Pancreas (tissue), 10 donors: ENCODE measurements at regions not wholly inside any gene's neighbourhood (a gene's known extent, or its start where the extent isn't known, plus 50 kb on each side); places are given as distances from the start of the nearest gene placed in this dataset.

Experiments
- ATAC-seq, 4 donors: fragments of 200-7000 bp; cut with Tn5 transposase; one replicate each; pipeline versions ENCODE4 v1.8.0 to v1.9.1; 2020; ENCODE audit warnings: mild to moderate bottlenecking in 4 of 4, moderate library complexity in 4 of 4
- DNase-seq, 6 donors: peaks; one replicate each; pipeline ENCODE4 v3.0.0-alpha.2; 2020
- FAIRE-seq: peaks from 2 replicates; lab custom pipeline; 2012; peaks lifted over from hg19 to GRCh38; lab: Jason Lieb, UNC
- H3K27ac ChIP-seq, 4 donors: fragments of 200-600 bp; sonication (generic); 1 replicate in 3 of 4; 2 replicates in 1 of 4; pipeline versions ENCODE4 v1.5.0 to v1.8.0; 2020
- H3K27me3 ChIP-seq, 4 donors: fragments of 200-600 bp; one replicate each; pipeline ENCODE4 v1.8.0; 2021
- H3K36me3 ChIP-seq, 3 donors: fragments of 200-600 bp; sonication (generic) in 1 of 3; one replicate each; pipeline versions ENCODE4 v1.5.0 to v1.8.0; 2020 to 2021
- H3K4me1 ChIP-seq, 3 donors: fragments of 200-600 bp; one replicate each; pipeline ENCODE4 v1.8.0; 2021
- H3K4me3 ChIP-seq, 4 donors: fragments of 200-600 bp; sonication (generic) in 2 of 4; one replicate each; pipeline versions ENCODE4 v1.5.0 to v1.8.0; 2020 to 2021
- H3K9me3 ChIP-seq, 4 donors: fragments of 200-600 bp; one replicate each; pipeline ENCODE4 v1.8.0; 2021
- WGBS, 2 donors: extraction: QIAGEN DNeasy Blood & Tissue Kit; methylation state at CpG; one replicate each; pipeline ENCODE4 v1.1.7; 2013; 5-methylcytosine and 5-hydroxymethylcytosine counted together
- intact Hi-C, 3 donors: fragments of 100-400 bp; cut with DNase I; formaldehyde crosslinking; loops; one replicate each; pipeline versions ENCODE4 v1.11.1 to v1.14.2; 2022
- TF ChIP-seq, protein P1 (sequence below), 4 donors: fragments of 200-600 bp; sonication (generic) in 3 of 4; IDR thresholded peaks; one replicate each; pipeline versions ENCODE4 v1.5.0 to v1.8.0; 2021; ENCODE audit warnings: antibody characterized with exemption in 4 of 4
- donor health status: healthy with polysubstance abuse.
- donor health status: DM: no; HTN: no; CAD: no; lungs with moderate emphysema.
- donor health status: DM: no; HTN: no; CAD: no.
- donor health status: control.
- donor health status: control.
- donor health status: Bipolar disorder and iron deficiency.
- donor health status: DM: yes; HTN: yes; CAD: no.
- donor health status: DM: no; HTN: no; CAD: no.
- donor health status: DM: no; HTN: no; CAD: no.
- donor health status: DM: yes; HTN: yes; CAD: no.

DNA sequence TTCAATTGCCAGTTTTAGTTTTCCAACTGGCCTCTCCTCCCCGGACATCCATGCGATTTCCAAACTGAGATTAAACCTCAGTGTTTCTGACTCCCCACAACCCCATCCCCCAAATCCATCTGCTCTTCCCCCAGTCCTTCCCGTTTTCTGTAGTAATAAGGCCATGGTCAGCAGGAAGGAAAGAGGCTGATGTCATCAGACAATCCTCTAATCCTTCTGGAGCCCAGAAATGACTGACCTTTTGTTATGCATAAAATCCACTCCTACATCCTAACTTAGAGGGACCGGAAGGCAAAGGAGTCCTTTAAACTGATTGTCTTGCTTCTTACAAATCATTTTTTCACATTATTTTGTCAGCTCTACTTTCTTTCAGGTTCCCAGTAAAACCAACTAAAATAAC lies 155.8 kb downstream of the INO80D start:
- WGBS, 2 donors: 61 to 71% methylated on average over 4 of the region's 4 CpGs
- Histone ChIP-seq H3K9me3 (no peaks in the 10 kb centered on the region), H3K27ac (peak overlapping the region in 1 of 4 donors; percentile 10), H3K36me3 (no peaks in the 10 kb centered on the region), H3K4me3 (no peak overlapping the region), H3K4me1 (peaks cover 5 to 14% (median 10%) of the 10 kb centered on the region in 3 donors), H3K27me3 (no peaks in the 10 kb centered on the region)
- FAIRE-seq (no peak), DNase-seq (no peak), ATAC-seq (peak in 2 of 4 donors; percentile 8 to 48)
- intact Hi-C loops: no loop called here
- TF ChIP-seq, protein P1, sequence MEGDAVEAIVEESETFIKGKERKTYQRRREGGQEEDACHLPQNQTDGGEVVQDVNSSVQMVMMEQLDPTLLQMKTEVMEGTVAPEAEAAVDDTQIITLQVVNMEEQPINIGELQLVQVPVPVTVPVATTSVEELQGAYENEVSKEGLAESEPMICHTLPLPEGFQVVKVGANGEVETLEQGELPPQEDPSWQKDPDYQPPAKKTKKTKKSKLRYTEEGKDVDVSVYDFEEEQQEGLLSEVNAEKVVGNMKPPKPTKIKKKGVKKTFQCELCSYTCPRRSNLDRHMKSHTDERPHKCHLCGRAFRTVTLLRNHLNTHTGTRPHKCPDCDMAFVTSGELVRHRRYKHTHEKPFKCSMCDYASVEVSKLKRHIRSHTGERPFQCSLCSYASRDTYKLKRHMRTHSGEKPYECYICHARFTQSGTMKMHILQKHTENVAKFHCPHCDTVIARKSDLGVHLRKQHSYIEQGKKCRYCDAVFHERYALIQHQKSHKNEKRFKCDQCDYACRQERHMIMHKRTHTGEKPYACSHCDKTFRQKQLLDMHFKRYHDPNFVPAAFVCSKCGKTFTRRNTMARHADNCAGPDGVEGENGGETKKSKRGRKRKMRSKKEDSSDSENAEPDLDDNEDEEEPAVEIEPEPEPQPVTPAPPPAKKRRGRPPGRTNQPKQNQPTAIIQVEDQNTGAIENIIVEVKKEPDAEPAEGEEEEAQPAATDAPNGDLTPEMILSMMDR (IDR thresholded peaks at IDR 0.05): no peak

DNA sequence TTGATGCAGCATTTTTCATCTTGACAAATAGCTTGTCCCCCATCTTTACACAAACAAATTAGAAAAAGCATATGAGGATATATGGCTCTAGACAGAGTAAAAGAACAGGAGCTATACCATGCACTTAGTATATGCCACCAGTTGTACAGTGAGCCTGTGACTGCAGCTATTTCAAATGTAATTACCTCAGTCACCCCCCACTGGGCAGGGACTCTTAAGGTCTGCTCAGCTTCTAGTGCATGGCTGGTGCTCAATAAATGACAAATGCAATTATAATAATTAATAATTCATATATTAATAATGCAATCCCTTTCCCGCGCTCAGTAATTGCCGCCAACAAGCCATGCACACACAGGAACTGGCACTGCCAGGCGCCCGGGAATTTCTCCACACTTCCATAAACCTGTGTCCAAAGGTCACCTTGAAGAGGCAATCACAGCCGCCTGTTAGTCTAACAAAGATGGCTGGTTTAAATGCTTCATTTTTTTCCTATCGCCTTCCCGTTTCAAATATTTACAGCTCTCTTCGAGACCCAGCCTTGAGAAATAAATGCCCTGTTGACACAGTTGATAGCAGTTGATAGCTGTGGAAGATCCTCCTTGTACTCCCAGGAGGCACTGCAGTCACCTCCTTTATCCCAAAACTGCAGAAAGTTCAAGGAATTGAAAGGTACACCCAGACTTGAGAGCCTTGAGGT lies 156.6 kb downstream of the INO80D start:
- TF ChIP-seq, protein P1 (IDR thresholded peaks at IDR 0.05): no peak
- Histone ChIP-seq H3K4me1 (peaks cover 5 to 14% (median 10%) of the 10 kb centered on the region in 3 donors), H3K36me3 (no peaks in the 10 kb centered on the region), H3K4me3 (no peak overlapping the region), H3K9me3 (no peaks in the 10 kb centered on the region), H3K27me3 (no peaks in the 10 kb centered on the region), H3K27ac (peak overlapping the region in 3 of 4 donors; percentile 9 to 16 (median 10))
- FAIRE-seq: no peak
- DNase-seq: peak in 4 of 6 donors; percentile 43 to 55 (median 47)
- ATAC-seq: peak; percentile 65 to 84 (median 80)
- WGBS, 2 donors: 14 to 22% methylated on average over 9 of the region's 9 CpGs
- intact Hi-C loops: loop anchor here in 1 of 3 donors (10.0 kb wide), 1 partner anchor 155 kb away; no protein-coding TSS in a partner anchor

DNA sequence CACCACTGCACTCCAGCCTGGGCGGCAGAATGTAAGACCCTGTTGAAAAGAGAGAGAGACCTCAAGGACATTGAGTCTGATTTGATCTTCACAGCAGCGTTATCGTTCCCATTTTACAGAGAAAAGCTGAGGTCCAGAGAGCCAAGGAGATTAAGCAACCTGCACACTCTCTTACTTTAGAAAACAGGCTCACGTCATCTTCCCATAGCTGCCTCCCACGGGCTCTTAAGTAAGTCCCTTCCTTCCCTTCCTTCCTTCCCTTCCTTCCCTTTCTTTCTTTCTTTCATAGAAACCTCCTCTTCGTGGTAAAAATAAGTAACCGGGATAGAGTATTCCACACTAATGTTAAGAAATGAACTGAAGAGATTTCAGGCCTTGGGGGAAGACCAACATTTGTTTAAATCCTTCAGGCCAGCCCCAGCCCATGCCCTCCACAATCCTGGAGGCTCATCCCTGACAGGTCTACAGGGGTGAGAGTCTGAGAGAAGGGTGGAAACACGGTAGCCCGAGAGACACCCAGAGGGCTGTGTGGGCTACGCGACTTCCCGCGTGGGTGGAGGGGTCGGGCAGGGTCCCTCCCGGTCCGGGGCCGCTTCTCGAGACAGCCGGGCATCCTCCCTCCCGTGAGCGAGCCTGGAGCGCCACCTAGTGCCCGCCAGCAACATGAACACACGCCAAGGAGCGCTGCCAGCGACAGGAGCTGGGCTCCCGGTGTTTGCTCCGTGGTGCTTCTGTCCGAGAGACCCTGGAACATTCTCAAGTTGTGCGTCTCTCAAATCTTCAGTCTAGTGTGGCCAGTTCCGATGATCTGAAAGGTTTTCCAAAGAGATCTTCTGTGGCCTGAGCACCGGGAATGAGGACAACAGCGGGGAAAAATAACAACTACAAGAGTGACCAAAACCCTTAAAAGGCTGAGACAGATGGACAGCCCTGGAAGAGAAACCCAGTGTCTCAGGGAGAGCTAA lies 160.3 kb downstream of the INO80D start:
- Histone ChIP-seq H3K27me3 (no peaks in the 10 kb centered on the region), H3K4me3 (peak overlapping the region in 1 of 4 donors; percentile 15), H3K9me3 (no peaks in the 10 kb centered on the region), H3K27ac (no peak overlapping the region), H3K4me1 (peaks cover 5 to 14% (median 10%) of the 10 kb centered on the region in 3 donors), H3K36me3 (no peaks in the 10 kb centered on the region)
- TF ChIP-seq, protein P1 (IDR thresholded peaks at IDR 0.05): peak; percentile 76 to 82 (median 82)
- 9 to 13% methylated on average over 32 to 33 of the region's 33 CpGs for WGBS, 2 donors
- peak; percentile 78 to 95 (median 90) for ATAC-seq
- no peak for FAIRE-seq
- intact Hi-C loops: loop anchor here in 1 of 3 donors (10.0 kb wide), 1 partner anchor 151 kb away; no protein-coding TSS in a partner anchor
- DNase-seq: peak; percentile 52 to 94 (median 78)

DNA sequence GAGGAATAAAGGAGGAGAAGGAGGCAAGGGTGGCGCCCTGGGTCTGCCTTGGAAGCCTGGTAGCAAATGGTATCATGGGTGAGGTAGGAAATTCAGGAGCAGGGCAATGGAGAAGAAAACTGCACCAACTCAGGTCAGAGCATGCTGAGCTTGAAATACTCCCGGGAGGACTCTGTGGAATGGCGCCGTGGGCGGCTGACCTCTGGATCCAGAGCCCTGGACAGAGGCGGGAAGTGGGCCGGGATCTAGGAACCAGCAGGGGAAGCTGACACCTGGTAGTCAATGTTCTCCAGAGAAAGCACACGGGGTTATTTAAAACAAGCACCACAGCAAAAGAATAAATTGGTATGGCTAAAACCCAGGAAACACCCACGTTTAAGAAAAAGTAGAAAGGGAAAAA lies 161.3 kb downstream of the INO80D start:
- Histone ChIP-seq H3K27ac (no peak overlapping the region), H3K9me3 (no peaks in the 10 kb centered on the region), H3K4me3 (no peak overlapping the region), H3K27me3 (no peaks in the 10 kb centered on the region), H3K4me1 (peaks cover 5 to 14% (median 10%) of the 10 kb centered on the region in 3 donors), H3K36me3 (no peaks in the 10 kb centered on the region)
- DNase-seq (no peak), ATAC-seq (no peak), FAIRE-seq (no peak)
- 64 to 78% methylated on average over 9 of the region's 9 CpGs for WGBS, 2 donors
- TF ChIP-seq, protein P1 (IDR thresholded peaks at IDR 0.05): no peak
- intact Hi-C loops: loop anchor here in 1 of 3 donors (10.0 kb wide), 1 partner anchor 150 kb away; no protein-coding TSS in a partner anchor
